H9 (cell line): ENCODE measurements at regions not wholly inside any gene's neighbourhood (a gene's known extent, or its start where the extent isn't known, plus 50 kb on each side); places are given as distances from the start of the nearest gene placed in this dataset.

ENCODE experiments used
- DNase-seq: peaks from one replicate; pipeline ENCODE4 v3.0.0-alpha.2; 2017
- H2AFZ ChIP-seq: one replicate; pipeline ENCODE4 v1.6.1; 2013; ENCODE audit warnings: mild to moderate bottlenecking, low read length, control low read depth, moderate library complexity
- H2AK5ac ChIP-seq: 2 replicates; pipeline ENCODE4 v1.6.1; 2013; ENCODE audit warnings: low read length, control low read depth, mixed read lengths; ENCODE audit not compliant: insufficient read length
- H2BK120ac ChIP-seq: one replicate; pipeline ENCODE4 v1.6.1; 2013; ENCODE audit warnings: low read depth, mild to moderate bottlenecking, low read length, control low read depth, inconsistent platforms; ENCODE audit not compliant: poor library complexity, severe bottlenecking
- H2BK12ac ChIP-seq: 2 replicates; pipeline ENCODE4 v1.6.1; 2013; ENCODE audit warnings: low read length, control low read depth, mixed read lengths, low read depth; ENCODE audit not compliant: insufficient read length
- H2BK15ac ChIP-seq: 2 replicates; pipeline ENCODE4 v1.6.1; 2013; ENCODE audit warnings: low read depth, low read length, control low read depth
- H2BK20ac ChIP-seq: one replicate; pipeline ENCODE4 v1.6.1; 2013; ENCODE audit warnings: low read depth, mild to moderate bottlenecking, low read length, control low read depth, inconsistent platforms; ENCODE audit not compliant: poor library complexity, severe bottlenecking
- H2BK5ac ChIP-seq: 2 replicates; pipeline ENCODE4 v1.6.1; 2013; ENCODE audit warnings: low read length, control low read depth, mixed read lengths; ENCODE audit not compliant: insufficient read length
- H3K14ac ChIP-seq: 2 replicates; pipeline ENCODE4 v1.6.1; 2013; ENCODE audit warnings: low read length, control low read depth; ENCODE audit not compliant: insufficient read depth
- H3K18ac ChIP-seq: 2 replicates; pipeline ENCODE4 v1.6.1; 2013; ENCODE audit warnings: low read depth, mild to moderate bottlenecking, mixed read lengths, low read length, control low read depth; ENCODE audit not compliant: insufficient read length
- H3K23ac ChIP-seq: 2 replicates; pipeline ENCODE4 v1.6.1; 2013; ENCODE audit warnings: low read length, control low read depth, mixed read lengths, low read depth; ENCODE audit not compliant: insufficient read length
- H3K23me2 ChIP-seq: 2 replicates; pipeline ENCODE4 v1.6.1; 2013; ENCODE audit warnings: low read depth, mild to moderate bottlenecking, mixed read lengths, low read length, control low read depth; ENCODE audit not compliant: insufficient read length, poor library complexity, severe bottlenecking
- H3K27ac ChIP-seq: 2 replicates; pipeline ENCODE4 v1.5.1; 2013; ENCODE audit warnings: low read length, control low read depth, mixed read lengths, low read depth; ENCODE audit not compliant: insufficient read length
- H3K27me3 ChIP-seq: 2 replicates; pipeline ENCODE4 v1.6.1; 2013; ENCODE audit warnings: low read length, control low read depth, inconsistent platforms; ENCODE audit not compliant: insufficient read depth
- H3K4ac ChIP-seq: 2 replicates; pipeline ENCODE4 v1.6.1; 2013; ENCODE audit warnings: low read depth, mild to moderate bottlenecking, control low read depth, inconsistent platforms, low read length, moderate library complexity
- H3K4me1 ChIP-seq: 2 replicates; pipeline ENCODE4 v1.6.1; 2013; ENCODE audit warnings: low read length, control low read depth, inconsistent platforms; ENCODE audit not compliant: insufficient read depth
- H3K4me2 ChIP-seq: 2 replicates; pipeline ENCODE4 v1.6.1; 2013; ENCODE audit warnings: low read length, control low read depth, mixed read lengths; ENCODE audit not compliant: insufficient read length, insufficient read depth
- H3K56ac ChIP-seq: 2 replicates; pipeline ENCODE4 v1.6.1; 2013; ENCODE audit warnings: low read depth, mild to moderate bottlenecking, mixed read lengths, low read length, control low read depth; ENCODE audit not compliant: insufficient read length
- H3K79me1 ChIP-seq: 2 replicates; pipeline ENCODE4 v1.6.1; 2013; ENCODE audit warnings: low read depth, mild to moderate bottlenecking, moderate library complexity, low read length, control low read depth, inconsistent platforms; ENCODE audit not compliant: insufficient read depth, poor library complexity, severe bottlenecking
- H3K79me2 ChIP-seq: 2 replicates; pipeline ENCODE4 v1.6.1; 2013; ENCODE audit warnings: low read length, control low read depth, inconsistent platforms; ENCODE audit not compliant: insufficient read depth
- H3K9ac ChIP-seq: 2 replicates; pipeline ENCODE4 v1.6.1; 2013; ENCODE audit warnings: low read length, control low read depth, mixed read lengths; ENCODE audit not compliant: insufficient read length; ENCODE audit errors: extremely low read depth
- H3K9me3 ChIP-seq: one replicate; pipeline ENCODE4 v1.6.1; 2013; ENCODE audit warnings: low read depth, low read length, inconsistent platforms; ENCODE audit not compliant: control insufficient read depth
- H3T11ph ChIP-seq: one replicate; pipeline ENCODE4 v1.6.1; 2013; ENCODE audit warnings: mild to moderate bottlenecking, low read length, control low read depth, inconsistent platforms
- H4K20me1 ChIP-seq: one replicate; pipeline ENCODE4 v1.6.1; 2013; ENCODE audit not compliant: control insufficient read depth, insufficient read length, insufficient read depth
- H4K5ac ChIP-seq: 2 replicates; pipeline ENCODE4 v1.6.1; 2013; ENCODE audit warnings: low read depth, mild to moderate bottlenecking, mixed read lengths, low read length, control low read depth; ENCODE audit not compliant: insufficient read length
- H4K8ac ChIP-seq: replicated peaks from 2 replicates; pipeline ENCODE4 v1.6.1; 2013; ENCODE audit warnings: low read length, control low read depth, mixed read lengths, low read depth; ENCODE audit not compliant: insufficient read length
- H4K91ac ChIP-seq: 2 replicates; pipeline ENCODE4 v1.6.1; 2013; ENCODE audit warnings: low read depth, mild to moderate bottlenecking, moderate library complexity, mixed read lengths, low read length, control low read depth; ENCODE audit not compliant: insufficient read length
- H3K27ac Mint-ChIP-seq, 3 experiments: 2 replicates in 2 of 3; 3 replicates in 1 of 3; pipeline ENCODE4 v1.8.0; 2020 to 2021; ENCODE audit warnings: mixed read lengths in 3 of 3, mild to moderate bottlenecking in 1 of 3, moderate library complexity in 1 of 3
- H3K27me3 Mint-ChIP-seq: 2 replicates; pipeline ENCODE4 v1.8.0; 2021; ENCODE audit warnings: low read depth, mild to moderate bottlenecking, moderate library complexity, mixed read lengths
- H3K36me3 Mint-ChIP-seq, 3 experiments: 2 replicates in 2 of 3; 3 replicates in 1 of 3; pipeline ENCODE4 v1.8.0; 2020 to 2021; ENCODE audit warnings: low read depth in 3 of 3, mixed read lengths in 3 of 3; ENCODE audit not compliant: insufficient read depth in 1 of 3
- H3K4me1 Mint-ChIP-seq, 2 experiments: 2 replicates each; pipeline ENCODE4 v1.8.0; 2020; ENCODE audit warnings: mixed read lengths in 2 of 2
- H3K4me3 Mint-ChIP-seq, 2 experiments: 2 replicates in 1 of 2; 3 replicates in 1 of 2; pipeline ENCODE4 v1.8.0; 2020 to 2021; ENCODE audit warnings: mild to moderate bottlenecking in 2 of 2, mixed read lengths in 2 of 2, moderate library complexity in 1 of 2
- H3K9me3 Mint-ChIP-seq, 2 experiments: 2 replicates in 1 of 2; 3 replicates in 1 of 2; pipeline ENCODE4 v1.8.0; 2020; ENCODE audit warnings: mild to moderate bottlenecking in 2 of 2, mixed read lengths in 2 of 2, moderate library complexity in 1 of 2
- WGBS: extraction: QIAGEN DNeasy Blood & Tissue Kit; methylation state at CpG from one replicate; pipeline ENCODE4 v1.1.7; 2013; ENCODE audit warnings: missing lambda C conversion rate, low lambda C conversion rate, mixed read lengths; ENCODE audit not compliant: insufficient read length; ENCODE audit errors: extremely low coverage; 5-methylcytosine and 5-hydroxymethylcytosine counted together
- TF ChIP-seq, protein P1 (sequence below): fragments of 200-600 bp; sonication (generic); conservative IDR thresholded peaks from 3 replicates; pipeline ENCODE4 v1.8.0; 2021; ENCODE audit warnings: antibody characterized with exemption, mild to moderate bottlenecking

- WGBS = no CpG with 5 or more reads among the region's 1 CpG
- no peak overlapping the region for H4K8ac ChIP-seq
- no peaks in the 10 kb centered on the region for H3K9me3 ChIP-seq
- H2BK15ac ChIP-seq = no peak overlapping the region
- H2BK120ac ChIP-seq = no peak overlapping the region
- H3K79me1 ChIP-seq = no peaks in the 10 kb centered on the region
- no peak overlapping the region for H3K18ac ChIP-seq
- H3K27me3 Mint-ChIP-seq = no peaks in the 10 kb centered on the region
- no peak overlapping the region for H3K9ac ChIP-seq
- H2AK5ac ChIP-seq = no peak overlapping the region
- no peak overlapping the region for H3K27ac Mint-ChIP-seq
- no peak overlapping the region for H2AFZ ChIP-seq
- H3K4me1 ChIP-seq = no peaks in the 10 kb centered on the region
- no peak overlapping the region for H3T11ph ChIP-seq
- no peak overlapping the region for H3K4me2 ChIP-seq
- H4K5ac ChIP-seq = no peak overlapping the region
- H4K20me1 ChIP-seq = no peaks in the 10 kb centered on the region
- no peak overlapping the region for H2BK5ac ChIP-seq
- no peaks in the 10 kb centered on the region for H3K36me3 Mint-ChIP-seq
- H3K4me1 Mint-ChIP-seq = peaks cover 0 to 3% of the 10 kb centered on the region in 2 experiments; a peak in 1 of 4 replicates
- no peak overlapping the region for H3K56ac ChIP-seq
- H3K4ac ChIP-seq = no peak overlapping the region
- no peak overlapping the region for H3K23ac ChIP-seq
- no peaks in the 10 kb centered on the region for H3K79me2 ChIP-seq
- TF ChIP-seq, protein P1, sequence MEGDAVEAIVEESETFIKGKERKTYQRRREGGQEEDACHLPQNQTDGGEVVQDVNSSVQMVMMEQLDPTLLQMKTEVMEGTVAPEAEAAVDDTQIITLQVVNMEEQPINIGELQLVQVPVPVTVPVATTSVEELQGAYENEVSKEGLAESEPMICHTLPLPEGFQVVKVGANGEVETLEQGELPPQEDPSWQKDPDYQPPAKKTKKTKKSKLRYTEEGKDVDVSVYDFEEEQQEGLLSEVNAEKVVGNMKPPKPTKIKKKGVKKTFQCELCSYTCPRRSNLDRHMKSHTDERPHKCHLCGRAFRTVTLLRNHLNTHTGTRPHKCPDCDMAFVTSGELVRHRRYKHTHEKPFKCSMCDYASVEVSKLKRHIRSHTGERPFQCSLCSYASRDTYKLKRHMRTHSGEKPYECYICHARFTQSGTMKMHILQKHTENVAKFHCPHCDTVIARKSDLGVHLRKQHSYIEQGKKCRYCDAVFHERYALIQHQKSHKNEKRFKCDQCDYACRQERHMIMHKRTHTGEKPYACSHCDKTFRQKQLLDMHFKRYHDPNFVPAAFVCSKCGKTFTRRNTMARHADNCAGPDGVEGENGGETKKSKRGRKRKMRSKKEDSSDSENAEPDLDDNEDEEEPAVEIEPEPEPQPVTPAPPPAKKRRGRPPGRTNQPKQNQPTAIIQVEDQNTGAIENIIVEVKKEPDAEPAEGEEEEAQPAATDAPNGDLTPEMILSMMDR = no peak
- no peak overlapping the region for H3K14ac ChIP-seq
- no peak overlapping the region for H2BK20ac ChIP-seq
- no peaks in the 10 kb centered on the region for H3K9me3 Mint-ChIP-seq
- no peak overlapping the region for H4K91ac ChIP-seq
- no peak overlapping the region for H2BK12ac ChIP-seq
- DNase-seq = no peak
- H3K27me3 ChIP-seq = no peaks in the 10 kb centered on the region
- no peak overlapping the region for H3K27ac ChIP-seq
- H3K23me2 ChIP-seq = no peaks in the 10 kb centered on the region
- H3K4me3 Mint-ChIP-seq = no peak overlapping the region
Observed at GRCh38 chr7:84809877-84810276, 377.0 kb downstream of the SEMA3D start.
